GM12892 (cell line): ENCODE measurements at regions not wholly inside any gene's neighbourhood (a gene's known extent, or its start where the extent isn't known, plus 50 kb on each side); places are given as distances from the start of the nearest gene placed in this dataset.

ENCODE experiments used
- POLR2A ChIP-seq: IDR thresholded peaks from 2 replicates; pipeline ENCODE4 v1.6.1; 2011; ENCODE audit warnings: low read depth, low read length, control low read depth
- POLR2AphosphoS5 ChIP-seq: IDR thresholded peaks from 2 replicates; pipeline ENCODE4 v1.6.1; 2011; ENCODE audit warnings: low read depth, low read length, control low read depth

DNA sequence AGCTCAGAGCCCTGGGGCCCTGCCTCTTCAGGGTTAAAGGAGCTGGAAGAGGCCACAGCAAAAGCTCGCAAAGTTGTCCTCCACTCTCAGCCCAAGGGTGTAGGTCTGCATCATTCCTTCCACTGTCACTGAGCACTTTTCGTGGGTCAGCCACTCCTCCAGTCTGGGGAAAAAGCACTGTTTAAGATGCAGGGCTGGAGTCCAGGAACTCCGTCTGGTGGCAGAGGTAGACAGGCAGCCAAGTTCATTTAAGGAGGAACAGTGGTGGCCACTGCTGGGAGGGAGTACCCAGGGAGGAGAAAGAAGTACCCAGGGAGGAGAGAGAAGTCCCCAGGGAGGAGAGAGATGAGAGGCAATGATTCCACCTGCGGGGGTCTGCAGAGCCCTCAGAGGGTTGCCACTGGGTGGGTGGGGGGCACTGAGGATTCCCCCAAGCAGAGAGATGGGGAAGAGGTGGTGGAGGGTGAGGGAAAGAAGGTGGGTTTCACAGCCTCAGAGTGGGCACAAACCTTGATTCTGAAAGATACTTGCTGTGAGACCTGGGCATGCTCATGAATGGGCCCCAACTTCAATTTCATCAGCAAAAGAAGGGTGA is 70.0 kb upstream of the B3GAT1 start:
- no peak for TF ChIP-seq POLR2A
- TF ChIP-seq POLR2AphosphoS5 = no peak
